GM21737 (cell line): ENCODE measurements at regions not wholly inside any gene's neighbourhood (a gene's known extent, or its start where the extent isn't known, plus 50 kb on each side); places are given as distances from the start of the nearest gene placed in this dataset.
"Not testable (repeated sequence)": the region's sequence is repeated elsewhere in the genome, so short reads cannot be mapped to it uniquely, and the experiment has no call there.

Experiments used
- ATAC-seq: cut with Tn5 transposase; IDR thresholded peaks from one replicate; pipeline ENCODE4 v1.9.1; 2021; ENCODE audit warnings: mild to moderate bottlenecking, moderate library complexity; ENCODE audit not compliant: unreplicated experiment

DNA sequence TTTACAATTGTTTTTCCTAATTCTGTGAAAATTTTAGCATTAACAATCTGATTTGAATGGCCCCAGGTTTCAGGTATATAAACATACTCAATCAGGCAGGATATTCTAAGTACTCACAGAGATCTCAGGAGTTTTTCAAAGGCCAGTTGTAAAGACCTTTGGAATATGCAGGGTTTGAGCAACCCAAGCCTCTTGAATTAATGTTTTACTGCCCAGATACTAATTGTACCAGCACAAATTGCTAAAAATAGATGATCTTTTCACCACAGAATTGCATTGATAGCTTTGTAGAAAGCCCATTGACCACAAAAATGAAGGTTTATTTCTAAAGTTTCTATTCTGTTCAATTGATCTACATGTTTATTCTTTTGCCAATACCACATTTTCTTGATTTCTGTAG is 186.5 kb downstream of the OSTF1 start:
- no peak for ATAC-seq

DNA sequence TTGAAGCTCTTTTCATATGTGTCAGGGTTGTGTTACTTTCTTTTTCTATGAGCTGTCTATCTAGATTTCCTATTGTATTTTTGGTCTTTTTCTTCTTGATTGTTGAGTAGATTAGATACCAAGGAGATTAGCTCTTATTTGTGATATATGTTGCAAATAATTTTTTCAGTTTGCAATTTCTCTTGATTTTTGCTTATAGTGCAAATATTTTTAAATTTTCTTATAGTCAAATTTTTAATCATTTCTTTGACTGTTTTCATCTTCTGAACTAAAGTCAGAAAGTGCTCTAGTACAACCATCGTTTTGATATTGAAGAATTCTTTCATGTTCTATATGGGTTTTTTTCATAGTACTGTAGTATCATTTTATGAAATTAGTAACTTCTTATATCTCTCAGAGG is 193.7 kb downstream of the OSTF1 start:
- no peak for ATAC-seq

DNA sequence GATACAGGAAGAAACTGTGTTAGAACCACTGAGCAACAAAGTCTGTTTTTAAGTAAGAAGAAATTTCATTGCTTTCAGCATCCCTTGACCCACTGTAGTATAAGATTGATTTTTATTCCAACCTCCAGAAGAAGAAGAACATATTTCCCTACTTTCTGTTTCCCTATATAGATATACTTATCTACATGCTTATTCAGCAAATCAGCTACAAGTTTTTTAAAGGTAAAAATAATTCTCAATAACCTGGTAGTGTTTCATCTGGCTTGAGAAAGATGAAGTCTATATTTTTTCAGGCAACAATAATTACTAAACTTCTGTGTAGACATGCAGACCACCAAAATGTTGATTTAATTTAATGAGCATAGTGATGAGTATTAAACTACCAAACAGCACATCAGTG is 201.0 kb downstream of the OSTF1 start:
- ATAC-seq: no peak

DNA sequence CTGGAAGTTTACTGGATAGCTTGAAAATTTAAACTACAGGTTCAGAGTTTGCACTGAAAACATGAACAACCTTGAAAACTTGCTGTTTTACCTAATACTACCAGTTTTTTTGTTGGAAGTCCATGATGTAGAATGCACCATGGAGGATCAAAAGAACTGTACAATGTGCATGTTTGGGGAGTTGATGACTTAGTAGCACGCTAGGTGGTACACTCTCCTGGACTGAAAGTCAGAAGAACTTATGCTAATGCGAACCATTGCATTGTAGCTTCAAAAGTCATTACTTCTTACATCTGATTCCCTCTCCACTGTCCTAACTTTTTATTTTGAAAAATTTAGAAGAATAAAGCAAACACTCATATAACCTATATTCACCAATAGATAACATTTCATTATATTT is 211.0 kb downstream of the OSTF1 start:
- no peak for ATAC-seq

DNA sequence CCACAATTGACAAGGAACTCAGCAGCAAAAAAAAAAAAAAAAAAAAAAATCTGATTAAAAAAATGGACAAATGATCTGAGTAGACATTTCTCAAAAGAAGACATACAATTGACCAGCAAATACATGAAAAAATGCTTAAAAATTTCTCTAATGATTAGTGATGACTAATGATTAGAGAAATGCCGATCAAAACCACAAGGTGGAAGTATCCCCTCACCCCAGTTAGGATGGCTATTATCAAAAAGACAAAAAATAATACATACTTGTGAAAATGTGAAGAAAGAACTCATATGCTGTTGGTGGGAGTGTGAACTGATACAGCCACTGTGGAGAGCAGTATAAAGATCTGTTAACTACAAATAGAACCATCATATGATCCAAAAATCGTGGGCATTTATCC is 245.3 kb downstream of the OSTF1 start:
- no peak for ATAC-seq

DNA sequence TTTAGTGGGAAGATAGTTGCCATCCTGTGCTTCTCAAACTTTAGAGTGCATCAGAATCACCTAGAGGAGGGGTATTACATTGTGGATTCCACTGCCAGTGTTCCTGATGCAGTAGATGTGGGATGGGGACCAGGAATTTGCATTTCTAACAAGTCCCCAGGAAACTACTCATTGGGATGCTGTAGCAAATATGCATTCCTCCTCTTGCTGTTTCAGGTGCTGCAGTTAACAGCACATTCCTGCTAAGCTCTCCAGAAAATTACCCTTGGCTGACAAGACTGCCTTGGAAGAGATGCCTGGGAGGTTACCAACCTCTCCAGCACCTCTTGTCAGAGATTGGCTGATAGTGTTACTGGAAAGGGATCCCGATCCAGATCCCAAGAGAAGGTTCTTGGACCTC is 270.5 kb downstream of the OSTF1 start:
- ATAC-seq: no peak

DNA sequence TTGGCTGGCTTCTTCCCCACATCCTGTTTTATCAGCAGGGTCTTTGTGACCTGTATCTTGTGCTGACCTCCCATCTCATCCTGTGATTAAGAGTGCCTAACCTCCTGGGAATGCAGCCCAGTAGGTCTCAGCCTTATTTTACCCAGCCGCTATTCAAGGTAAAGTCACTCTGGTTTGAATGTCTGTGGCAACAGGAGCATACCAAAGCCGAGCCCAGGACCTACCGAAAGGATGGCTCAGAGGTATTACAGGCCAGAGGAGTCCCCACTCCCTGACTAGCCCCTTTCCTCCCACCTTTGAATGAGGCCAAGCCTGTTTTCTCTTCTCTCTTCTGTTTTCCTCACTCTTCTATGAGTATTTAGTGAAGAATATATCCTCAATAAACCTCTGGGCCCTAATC is 271.3 kb downstream of the OSTF1 start:
- ATAC-seq: no peak

DNA sequence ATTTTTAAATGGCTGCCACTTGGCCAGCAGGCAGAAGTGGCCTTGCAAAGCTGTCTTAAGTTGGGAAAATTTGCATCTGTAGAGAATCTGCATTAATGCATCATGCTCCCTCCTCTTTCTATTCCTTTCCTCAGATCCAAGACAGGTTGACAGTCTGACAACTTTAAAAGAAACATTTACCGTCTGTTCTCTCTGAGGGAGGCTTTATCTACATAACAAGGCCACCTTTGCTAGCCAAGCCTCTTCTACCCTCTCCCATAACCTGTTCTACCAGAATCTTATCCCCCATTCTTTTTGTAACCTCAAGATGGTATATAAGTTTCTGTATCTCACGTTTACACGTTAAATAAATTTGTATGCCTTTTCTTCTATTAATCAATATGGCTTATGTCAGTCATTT is 271.9 kb downstream of the OSTF1 start:
- no peak for ATAC-seq

DNA sequence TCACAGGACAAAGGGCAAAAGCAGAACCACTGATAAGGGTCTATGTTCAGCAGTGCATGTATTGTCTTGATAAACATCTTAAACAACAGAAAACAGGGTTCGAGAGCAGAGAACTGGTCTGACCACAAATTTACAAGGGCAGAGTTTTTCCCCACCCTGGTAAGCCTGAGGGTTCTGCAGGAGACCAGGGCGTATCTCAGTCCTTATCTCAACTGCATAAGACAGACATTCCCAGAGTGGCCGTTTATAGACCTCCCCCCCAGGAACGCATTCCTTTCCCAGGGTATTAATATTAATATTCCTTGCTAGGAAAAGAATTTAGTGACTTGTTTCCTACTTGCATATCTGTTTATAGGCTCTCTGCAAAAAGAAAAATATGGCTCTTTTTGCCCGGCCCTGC is 274.1 kb downstream of the OSTF1 start:
- ATAC-seq: not testable (repeated sequence)

DNA sequence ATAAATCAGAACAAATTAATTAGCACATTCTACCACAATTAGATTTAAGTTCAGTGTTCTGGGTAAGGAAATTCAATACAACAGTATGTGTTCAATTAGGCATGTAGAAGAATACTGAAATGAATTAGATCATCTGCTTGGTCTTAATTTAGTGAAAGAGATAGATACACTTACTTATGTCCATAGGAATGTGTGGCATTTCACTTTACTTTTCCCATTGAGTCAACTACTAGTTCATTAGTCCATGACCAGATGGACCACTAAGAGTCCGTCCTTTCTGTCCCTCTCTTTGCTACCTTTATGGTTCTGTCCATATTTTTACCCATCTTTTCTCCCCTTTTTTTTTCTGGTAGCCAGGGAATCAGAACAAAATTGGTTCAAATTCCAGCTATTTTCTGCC is 276.9 kb downstream of the OSTF1 start:
- no peak for ATAC-seq

DNA sequence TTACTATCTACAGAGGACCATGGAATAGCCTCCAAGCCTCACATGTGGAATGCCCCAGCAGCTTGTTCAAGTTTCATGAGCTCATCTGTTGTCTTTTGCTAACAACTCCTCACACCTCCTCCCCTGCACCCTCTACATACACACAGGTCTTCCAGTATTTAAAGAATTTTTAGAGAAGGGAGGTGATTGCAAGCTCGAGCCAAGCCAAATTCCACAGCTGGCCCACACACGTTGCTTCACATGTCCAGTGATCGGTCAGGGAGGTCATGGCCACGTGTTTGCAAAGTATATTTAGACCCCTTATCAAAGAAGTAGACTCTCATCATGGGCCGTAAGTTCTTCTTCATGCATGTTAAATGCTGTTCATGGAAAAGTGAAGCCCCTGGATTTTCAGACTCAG is 281.7 kb downstream of the OSTF1 start:
- ATAC-seq: no peak

DNA sequence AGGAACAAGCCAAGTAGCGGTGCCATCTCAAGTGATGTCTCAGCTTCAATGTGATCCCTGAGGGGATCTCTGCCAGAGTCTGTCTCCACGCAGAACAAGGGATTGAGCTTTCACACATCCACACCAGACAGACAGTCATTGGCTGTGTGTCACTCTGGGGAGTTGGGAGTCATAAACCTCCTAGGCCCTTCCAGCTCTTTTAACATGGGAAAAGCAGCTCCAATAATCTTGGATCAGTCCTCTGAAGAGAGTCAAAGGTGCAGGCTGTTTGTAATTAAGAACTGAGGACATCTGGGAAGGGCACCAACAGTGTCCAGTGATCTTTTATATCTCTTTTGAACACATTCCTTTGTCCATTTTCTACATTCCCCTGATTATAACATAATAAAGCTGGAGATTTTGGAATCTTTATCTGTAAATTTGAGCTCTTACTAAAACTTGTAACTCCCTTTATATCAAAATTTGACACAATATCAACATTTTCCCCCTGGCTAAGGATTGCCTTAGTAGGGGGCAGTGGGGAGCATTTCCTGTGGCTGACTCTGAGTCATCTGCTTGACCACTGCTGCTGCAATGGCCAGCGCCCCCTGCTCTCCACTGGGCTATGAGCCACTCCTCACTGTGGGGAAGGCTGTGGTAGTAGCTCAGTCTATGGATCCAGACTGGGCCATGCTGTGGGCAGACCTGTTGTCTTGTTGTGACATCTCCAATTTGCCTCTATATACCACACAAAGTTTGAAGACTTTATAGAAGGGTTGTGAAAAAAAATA is 284.4 kb downstream of the OSTF1 start:
- no peak for ATAC-seq

DNA sequence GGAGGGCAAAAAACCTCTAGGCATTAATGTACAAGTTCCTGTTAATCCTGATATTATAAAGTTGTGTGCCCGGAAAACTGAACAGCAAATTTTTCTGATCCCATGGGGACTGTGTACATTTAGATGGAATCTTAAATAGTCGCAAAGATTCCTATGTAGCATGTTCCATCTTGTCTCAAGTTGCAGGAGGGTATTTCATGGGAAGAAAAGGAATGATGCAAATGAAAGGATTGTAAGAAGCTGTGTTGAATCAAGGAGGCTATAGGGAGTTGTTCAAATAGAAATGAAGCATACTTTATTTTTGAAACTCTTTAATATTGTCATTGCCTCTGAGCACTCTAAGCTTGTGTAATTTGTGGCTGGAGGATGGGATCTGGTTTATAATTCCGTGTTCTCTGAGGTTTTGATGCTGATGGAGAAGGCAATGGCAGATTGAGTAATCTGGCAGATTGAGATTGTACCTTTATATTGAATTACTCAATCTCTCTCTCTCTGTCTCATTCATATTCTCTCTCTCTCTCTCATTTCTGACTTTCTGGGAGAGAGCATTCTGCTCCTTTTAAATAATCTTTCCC is 288.5 kb downstream of the OSTF1 start:
- ATAC-seq: no peak

DNA sequence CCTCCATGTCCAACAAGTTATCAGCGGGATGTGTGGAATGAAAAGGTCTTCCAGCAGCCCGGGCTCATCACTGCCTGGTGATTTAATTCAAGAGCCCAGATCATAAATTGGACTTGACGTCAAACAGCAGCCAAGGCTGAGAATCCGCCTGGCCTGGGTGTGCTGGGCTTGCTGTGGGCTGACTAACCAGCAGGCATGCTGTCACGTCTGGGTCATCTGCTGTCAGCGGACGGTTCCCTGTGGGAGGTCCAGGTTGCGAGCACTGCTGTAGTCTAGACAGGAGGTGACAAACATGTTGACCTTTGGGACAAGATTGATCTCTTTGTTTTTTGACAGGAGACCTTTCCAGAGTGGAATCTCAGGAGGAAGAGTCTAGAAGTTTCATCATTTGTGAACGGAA is 289.7 kb downstream of the OSTF1 start:
- no peak for ATAC-seq

DNA sequence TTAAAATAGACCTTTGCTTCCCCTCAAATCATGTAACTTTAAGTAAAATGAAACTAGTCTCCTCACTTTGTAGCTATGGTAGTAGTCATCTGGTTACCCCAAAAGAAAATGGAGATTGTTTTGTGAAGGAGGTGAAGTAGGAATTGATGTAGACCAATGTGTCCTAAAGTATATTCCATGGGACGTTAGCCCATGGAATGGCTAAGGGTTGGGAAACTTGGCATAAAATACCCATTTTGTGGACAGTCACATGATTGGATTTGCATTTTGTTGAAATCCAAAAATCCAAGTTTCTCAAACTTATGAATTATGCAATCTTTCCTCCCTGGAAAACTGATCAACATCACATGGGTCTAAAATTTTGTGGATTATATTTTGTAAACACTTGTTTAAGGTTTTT is 290.6 kb downstream of the OSTF1 start:
- no peak for ATAC-seq

DNA sequence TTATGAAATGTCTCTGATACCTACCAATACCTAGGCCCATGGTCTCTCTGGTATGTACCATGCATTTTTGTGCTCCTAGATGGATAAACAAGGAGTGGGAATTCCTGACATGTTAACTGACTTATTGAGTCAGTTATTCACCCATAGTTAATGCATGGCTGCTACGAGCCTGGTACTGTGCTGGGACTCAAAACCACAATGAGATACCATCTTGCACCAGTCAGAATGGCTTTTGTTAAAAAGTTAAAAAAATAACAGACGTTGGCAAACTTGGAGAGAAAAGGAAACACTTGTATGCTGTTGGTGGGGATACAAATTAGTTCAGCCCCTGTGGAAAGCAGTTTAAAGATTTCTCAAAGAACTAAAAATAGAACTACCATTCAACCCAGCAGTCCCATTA is 293.8 kb downstream of the OSTF1 start:
- no peak for ATAC-seq

DNA sequence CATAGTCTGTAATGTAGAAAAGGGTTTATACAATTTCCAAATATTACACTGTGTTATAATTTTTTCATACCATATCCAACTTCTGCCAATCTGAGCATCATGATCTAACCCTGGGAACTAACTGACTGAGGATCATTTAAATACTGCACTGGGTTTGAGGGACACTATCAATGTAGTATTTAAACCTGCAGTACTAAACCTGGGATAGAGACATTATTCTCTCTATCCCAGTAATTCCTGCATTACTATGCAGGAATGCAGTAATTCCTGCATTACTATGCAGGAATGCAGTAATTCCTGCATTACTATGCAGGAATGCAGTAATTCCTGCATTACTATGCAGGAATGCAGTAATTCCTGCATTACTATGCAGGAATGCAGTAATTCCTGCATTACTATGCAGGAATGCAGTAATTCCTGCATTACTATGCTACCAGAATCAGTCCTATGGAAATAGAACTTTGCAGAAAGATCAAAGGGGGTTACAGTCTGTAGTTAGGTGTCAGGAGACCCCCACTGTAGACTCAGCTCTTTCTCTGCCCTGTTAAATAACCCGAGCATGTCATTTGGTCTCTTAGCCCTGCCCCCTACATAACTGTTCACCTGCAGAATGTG is 295.2 kb downstream of the OSTF1 start:
- ATAC-seq: not testable (repeated sequence)

DNA sequence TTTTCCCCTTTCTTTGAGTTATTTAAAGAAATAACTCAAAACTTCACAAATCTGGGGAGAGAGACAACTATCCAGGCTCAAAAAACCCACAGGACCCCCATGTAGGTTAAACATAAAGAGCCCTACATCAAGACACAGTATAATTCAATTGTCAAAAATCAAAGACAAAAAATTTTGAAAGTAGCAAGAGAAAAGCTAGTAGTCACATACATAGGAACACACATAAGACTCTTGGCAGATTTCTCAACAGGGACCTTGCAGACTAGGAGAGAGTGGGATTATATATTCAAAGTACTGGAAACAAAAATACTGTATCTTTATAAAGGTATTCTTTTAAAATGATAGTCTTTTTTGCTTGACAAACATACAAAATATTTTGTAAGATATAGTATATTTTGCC is 296.9 kb downstream of the OSTF1 start:
- no peak for ATAC-seq

DNA sequence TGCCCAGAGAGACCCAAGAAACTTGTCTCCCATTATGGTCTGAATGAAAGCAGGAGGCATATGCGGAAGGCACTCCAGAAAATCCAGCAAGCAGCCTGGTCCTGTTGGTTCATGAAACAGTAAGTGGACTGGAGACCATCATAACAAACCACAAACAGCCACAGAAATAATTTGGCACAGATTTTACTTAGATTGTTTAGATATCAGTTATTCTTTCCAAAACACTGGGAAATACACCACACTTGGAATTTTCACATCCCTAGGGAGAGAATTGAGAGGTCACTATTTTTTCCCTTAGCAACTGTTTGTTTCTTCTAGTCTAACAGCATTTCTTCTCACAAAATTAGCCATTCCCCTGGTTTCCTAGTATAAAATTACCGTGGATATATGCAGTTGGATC is 300.8 kb downstream of the OSTF1 start:
- no peak for ATAC-seq

DNA sequence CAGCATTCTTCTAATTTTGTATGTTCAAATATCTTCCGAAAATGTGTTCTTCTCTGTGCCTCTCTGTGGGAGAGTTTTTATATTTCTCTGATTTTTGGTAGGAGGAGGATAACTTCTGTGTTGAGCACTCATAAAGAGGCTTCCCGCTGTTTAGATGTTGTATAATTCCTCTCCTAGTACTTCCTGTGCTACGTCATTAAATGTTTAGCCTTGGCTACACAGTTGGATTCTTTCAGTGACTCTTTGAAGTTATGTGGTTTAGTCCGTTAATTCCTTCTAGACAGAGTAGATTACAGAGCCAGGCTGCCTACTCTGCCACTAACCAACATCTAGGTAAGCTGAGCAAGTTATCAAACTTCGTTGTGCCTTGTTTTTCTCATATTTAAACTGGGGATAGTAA is 302.6 kb downstream of the OSTF1 start:
- no peak for ATAC-seq

DNA sequence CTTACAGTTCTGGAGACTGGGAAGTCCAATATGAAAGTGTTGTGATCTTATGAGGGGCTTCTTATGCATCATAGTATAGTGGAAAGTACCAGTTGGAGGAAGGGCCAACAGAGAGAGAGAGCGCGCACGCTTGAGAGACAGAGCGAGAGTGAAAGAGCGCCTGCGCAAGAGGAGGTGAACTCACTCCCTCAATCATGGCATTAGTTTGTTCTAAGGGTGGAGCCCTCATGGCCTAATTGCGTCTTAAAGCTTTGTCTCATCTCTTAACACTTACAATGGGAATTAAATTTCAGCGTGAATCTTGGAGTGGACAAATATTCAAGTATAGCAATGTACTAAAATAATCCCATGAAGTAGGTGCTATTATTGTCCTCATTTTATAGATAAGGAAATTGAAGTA is 303.2 kb downstream of the OSTF1 start:
- ATAC-seq: no peak

DNA sequence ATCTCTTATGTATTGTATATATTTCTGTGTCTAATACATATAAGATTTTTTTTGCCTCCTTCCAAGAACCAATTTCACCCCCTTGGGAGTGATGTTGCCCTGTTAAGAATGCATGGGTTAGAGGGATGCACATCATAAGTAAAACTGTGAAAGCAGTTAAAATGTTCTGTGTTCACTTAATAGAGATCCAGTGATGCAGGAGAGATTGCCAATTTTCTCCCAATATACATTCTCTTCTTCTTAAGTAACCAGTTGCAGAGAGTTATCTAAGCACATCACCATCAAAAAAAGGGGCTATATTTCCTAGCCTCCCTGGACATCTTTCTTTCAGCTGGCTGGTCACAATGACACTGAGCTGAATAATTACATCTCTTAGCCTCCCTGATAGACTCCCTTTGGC is 307.0 kb downstream of the OSTF1 start:
- ATAC-seq: no peak

DNA sequence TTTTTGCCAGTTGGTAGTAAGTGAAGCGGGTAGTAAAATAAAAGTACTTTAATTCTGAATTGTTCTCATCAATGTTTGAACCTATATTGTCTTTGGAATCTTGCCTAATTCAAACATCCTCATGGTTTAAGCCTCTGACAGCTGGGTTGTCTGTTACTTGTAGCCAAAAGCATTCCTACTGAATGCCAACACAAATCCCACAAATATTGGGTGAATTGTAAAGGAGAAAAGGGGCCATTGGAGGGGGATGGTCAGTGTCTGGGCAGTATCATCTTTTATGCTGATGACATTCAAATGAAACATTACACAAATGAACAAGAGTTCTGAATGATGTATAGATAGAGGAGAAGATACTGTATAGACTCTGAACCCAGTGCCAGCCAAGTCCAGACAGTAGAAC is 309.5 kb downstream of the OSTF1 start:
- ATAC-seq: no peak
